ENCODE measurements at regions not wholly inside any gene's neighbourhood (a gene's known extent, or its start where the extent isn't known, plus 50 kb on each side); places are given as distances from the start of the nearest gene placed in this dataset.
"Not testable (repeated sequence)": the region's sequence is repeated elsewhere in the genome, so short reads cannot be mapped to it uniquely, and the experiment has no call there.

DNA sequence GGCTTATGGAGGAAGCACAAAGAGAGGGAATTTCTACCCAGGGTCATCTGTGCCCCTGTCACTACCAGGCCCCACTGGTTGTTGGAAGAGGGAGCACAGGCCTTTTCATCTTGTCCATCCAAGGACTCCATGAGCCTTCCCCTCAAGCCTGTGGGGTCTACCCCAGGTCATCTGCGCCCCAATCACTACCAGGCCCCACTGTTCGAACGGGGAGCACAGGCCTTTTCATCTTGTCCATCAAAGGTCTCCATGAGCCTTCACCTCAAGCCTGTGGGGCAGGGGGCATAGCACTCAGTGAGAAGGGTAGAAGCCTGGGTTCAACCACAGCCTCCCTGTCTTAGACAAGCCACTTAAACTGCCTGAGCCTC is 101.5 kb upstream of the CDH5 start:
- no peak for DNase-seq

- DNase-seq: no peak
These were observed 102.0 kb upstream of the CDH5 start for GRCh38 chr16:66264311-66265047.

- no peak for DNase-seq
These were observed 102.5 kb upstream of the CDH5 start for GRCh38 chr16:66263973-66264310.

DNA sequence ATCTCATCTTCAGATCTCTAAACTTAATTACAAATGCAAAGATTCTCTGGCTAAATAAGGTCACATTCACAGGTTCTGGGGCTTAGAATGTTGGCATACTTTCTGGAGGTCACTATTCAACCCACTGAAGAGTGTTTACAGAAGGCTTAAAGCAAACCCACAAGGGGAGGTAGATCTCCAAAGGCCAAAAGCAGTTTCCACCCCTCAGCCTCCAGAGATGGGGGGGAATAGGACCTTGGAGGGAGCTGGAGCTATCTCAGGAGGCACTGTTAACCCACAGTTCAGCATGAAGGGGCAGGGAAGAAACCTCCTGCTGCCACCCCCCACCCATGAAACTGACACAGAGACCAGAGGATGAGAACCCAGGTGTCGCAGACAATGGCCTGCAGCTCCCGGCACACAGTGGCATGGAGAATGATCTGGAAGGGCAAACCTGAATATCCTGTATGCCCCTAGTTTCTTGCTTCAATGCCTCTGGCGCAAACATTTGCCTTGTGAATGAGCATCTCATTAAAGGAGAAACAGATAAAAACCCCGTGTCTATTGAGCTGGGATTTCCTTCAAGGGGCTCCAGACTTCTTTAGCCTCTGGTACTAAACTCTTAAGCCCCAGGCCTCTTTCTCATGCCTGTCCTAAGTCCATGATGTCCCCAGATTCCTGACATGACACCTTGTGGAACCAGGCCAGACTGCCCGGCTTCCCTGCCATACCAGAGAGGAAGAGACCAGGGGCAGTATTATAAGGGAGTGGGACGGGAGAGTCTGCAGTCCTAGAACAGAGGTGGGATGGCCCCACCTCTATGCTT is 103.1 kb upstream of the CDH5 start:
- DNase-seq: no peak

GRCh38 chr16:66262253-66263167 is 104.0 kb upstream of the CDH5 start:
- DNase-seq: no peak

DNA sequence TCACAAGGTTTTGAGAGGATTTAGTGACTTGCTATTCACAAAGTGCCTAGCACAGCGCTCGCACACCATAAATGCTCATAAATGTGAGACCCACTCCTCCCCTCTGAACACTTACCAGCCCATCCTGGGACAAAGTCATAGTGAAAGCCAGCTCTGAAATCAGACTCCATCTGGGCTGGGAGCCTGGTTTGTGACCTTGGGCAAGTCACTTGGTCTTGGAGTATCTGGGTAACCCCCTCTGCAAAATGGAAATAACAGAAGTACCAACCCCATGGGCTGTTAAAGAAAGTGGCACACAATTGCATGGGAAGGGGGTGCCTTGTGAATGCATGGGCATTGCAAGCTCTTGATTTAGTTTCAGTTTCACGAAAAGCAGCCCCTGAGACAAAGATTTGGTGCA is 104.7 kb upstream of the CDH5 start:
- DNase-seq: no peak

DNA sequence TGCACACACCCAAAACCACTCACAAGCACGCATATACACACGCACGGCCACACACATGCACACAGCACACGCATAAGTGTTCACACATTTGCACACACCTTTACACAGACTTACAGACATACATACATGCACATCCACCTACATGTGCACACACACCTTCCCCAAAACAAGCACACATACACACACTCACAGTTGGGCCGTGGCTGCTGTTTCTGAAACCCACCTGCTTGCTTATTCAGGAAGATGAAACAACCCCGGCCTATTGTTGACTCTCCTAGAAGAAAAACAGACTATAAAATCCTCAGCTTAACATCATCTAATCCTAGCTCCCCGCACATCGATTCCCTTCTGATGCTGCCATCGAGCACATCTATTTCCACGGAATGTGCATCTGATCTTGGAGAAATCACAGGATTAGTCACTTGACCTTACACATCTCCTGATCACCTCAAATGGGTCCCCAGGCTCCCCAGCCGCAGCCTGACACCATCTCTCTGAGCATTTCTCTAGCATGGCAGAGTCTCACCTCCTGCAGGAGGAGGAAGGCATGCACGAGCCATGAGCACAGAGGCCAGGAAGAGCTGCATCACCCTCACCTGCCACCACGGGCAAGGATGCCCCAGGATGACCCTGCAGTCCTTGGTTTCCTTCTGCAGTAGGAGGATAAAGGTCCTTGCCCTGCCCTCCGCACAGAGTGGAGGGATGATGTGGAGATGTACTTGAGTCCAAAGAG is 105.8 kb upstream of the CDH5 start:
- no peak for DNase-seq

DNA sequence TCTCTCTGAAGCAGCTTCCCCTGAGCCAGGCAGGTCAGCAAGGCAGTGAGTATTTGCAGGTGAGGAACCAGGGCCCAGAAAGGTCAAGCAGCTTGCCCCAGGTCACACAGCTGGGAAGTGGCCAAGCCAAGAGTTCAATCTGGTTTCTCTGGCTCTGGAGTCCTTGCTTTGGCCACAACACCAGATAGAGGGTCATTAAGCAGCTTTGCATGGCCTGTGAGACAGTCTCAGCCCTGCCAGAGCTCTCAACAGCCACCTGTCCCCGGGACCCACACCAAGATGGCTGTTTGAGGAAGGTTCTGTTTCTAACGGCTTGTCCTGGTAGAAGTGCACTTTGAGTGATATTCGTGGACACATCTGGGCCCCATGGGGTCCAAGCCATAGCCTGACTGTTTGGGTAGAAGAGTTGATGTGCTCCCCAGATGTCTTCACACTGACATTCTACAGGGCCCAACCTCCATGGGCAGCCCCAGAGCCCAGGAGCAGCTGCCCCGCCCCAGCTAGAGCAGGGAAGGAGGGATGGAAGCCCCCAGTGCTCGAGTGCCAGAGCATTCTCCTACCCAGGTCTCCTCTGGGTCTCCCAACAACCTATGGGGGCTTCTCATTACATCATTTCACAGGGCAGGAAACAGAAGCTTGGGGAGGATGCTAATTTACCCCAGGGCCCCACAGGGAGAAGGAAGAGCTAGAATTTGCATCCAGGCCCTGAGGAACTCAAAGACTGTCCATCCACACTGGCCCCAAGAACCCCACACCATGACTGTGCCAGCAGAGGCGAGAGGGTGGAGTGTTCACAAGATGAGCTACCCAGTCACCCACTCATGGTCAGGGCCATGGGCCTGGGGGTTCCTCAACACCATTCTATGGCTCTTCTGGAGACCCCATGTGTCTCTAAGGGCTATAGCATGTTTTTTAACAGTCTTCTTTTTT is 107.3 kb upstream of the CDH5 start:
- no peak for DNase-seq

GRCh38 chr16:66256919-66257318 is 109.6 kb upstream of the CDH5 start:
- DNase-seq: no peak

DNA sequence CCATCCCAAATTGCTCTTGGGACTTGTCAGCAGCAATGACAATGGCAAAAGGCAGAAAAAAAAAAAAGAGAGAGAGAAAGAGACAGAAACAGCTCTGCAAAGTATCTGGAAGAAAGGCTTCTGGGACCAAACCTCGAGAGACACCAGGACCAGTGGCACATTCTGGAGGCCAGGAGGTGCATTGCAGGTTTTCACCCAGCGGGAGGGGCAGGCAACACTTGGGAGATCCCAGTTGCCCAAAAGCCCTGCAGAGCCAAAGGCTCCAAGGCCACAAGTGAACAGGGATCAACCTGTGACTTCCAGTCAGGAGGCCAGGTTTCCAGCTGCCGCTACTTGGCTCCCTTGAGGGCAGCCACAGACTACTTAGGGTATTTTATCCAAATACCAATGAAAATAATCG is 110.8 kb upstream of the CDH5 start:
- no peak for DNase-seq

- DNase-seq: no peak
These were observed 111.7 kb upstream of the CDH5 start for GRCh38 chr16:66254751-66255150.

DNA sequence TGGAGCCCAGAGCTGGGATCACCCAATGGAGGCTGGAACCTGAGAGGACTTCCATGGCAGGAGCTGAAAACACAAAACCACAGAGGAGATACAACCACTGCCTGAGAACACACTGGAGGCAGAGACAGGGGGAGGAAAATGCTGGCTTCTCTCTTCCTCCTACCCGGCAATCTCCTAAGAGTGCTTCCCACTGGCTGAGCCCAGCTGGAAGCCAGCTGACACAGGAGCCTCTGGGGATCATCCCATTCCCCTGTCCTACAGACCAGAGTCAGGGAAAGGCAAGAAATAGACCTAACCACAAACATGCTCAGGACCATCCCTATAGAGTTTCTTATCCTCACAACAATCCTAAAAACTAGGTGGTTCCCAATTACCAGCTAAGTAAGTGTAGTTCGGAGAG is 112.4 kb upstream of the CDH5 start:
- no peak for DNase-seq

- DNase-seq: no peak
These were observed 114.9 kb upstream of the CDH5 start for GRCh38 chr16:66251476-66252160.

DNA sequence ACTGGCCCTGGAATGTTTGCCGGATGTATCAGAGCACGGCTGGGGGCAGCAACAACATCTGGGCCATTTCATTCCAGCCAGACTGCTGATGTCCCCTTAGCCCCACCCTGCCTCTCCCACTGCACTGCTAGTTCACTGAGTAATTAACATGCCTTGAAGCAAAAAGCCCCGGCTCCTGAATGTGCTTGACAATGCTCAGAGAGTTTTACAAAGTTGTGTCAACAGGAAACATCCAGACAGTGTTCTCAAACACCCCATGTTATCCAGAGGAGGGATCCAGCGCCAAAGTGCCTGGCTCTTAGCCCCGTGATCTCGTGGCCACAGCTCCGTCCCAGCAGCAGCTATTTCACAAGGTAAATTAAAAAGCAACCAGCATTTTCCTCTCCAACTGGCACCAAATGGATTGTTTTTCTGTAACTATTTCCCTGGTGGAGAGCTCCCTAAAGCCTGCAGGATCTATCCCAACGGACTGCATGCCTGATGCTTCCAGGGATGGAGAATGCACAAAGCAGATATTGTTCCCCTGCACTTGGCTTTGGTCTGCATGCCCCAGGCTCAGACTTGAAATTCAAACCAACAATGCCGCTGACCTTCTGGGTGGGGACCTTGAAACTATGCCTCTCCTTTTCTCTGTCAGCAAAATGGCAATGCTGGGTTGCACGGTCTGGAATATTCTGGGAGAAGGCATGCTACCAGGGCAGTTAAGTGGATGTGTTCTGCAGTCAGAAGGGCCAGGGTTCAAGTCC is 115.6 kb upstream of the CDH5 start:
- no peak for DNase-seq

- no peak for DNase-seq
These were observed 118.7 kb upstream of the CDH5 start for GRCh38 chr16:66247516-66248481.

- DNase-seq: no peak
These were observed 120.6 kb upstream of the CDH5 start for GRCh38 chr16:66245868-66246267.

GRCh38 chr16:66245072-66245471 is 121.4 kb upstream of the CDH5 start:
- DNase-seq: no peak

- no peak for DNase-seq
These were observed 123.8 kb upstream of the CDH5 start for GRCh38 chr16:66242672-66243071.

DNA sequence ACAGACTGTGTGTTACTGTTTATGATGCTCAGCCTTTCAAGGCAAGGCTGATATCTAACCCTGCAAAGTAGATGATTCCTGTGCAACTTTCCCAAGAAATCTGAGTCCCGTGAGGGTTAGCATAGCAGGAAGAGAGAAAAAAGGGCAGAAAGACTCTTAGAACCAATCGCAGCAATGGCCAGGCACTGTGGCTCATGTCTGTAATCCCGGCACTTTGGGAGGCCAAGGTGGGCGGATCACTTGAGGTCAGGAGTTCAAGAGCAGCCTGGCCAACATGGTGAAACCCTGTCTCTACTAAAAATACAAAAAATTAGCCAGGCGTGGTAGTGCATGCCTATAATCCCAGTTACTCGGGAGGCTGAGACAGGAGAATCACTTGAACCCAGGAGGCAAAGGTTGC is 124.3 kb upstream of the CDH5 start:
- not testable (repeated sequence) for DNase-seq

All from SIG-M5 (cell line).